ENCODE measurements at regions not wholly inside any gene's neighbourhood (a gene's known extent, or its start where the extent isn't known, plus 50 kb on each side); places are given as distances from the start of the nearest gene placed in this dataset.
"Not testable (repeated sequence)": the region's sequence is repeated elsewhere in the genome, so short reads cannot be mapped to it uniquely, and the experiment has no call there.

GRCh38 chr10:90180886-90181691 lies 479.7 kb downstream of the KIF20B start:
- DNase-seq (ENCODE audit: low read depth, low spot score), result no peak

GRCh38 chr10:90192825-90193224 lies 491.4 kb downstream of the KIF20B start:
- no peak for DNase-seq (ENCODE audit: low read depth, low spot score)

- no peak for DNase-seq (ENCODE audit: low read depth, low spot score)
Measured at GRCh38 chr10:90193240-90193985, 492.0 kb downstream of the KIF20B start.

- no peak for DNase-seq (ENCODE audit: low read depth, low spot score)
Measured at GRCh38 chr10:90195288-90195840, 494.0 kb downstream of the KIF20B start.

GRCh38 chr10:90197766-90198165 lies 496.4 kb downstream of the KIF20B start:
- no peak for DNase-seq (ENCODE audit: low read depth, low spot score)

- DNase-seq (ENCODE audit: low read depth, low spot score), result no peak
Measured at GRCh38 chr10:90199093-90199492, 497.7 kb downstream of the KIF20B start.

GRCh38 chr10:90199513-90199912 lies 498.1 kb downstream of the KIF20B start:
- no peak for DNase-seq (ENCODE audit: low read depth, low spot score)

- DNase-seq (ENCODE audit: low read depth, low spot score), result no peak
Measured at GRCh38 chr10:90204131-90204955, 503.0 kb downstream of the KIF20B start.

GRCh38 chr10:90204956-90205314 lies 503.5 kb downstream of the KIF20B start:
- no peak for DNase-seq (ENCODE audit: low read depth, low spot score)

- no peak for DNase-seq (ENCODE audit: low read depth, low spot score)
Measured at GRCh38 chr10:90205340-90205739, 503.9 kb downstream of the KIF20B start.

GRCh38 chr10:90213346-90213745 lies 512.0 kb downstream of the KIF20B start:
- no peak for DNase-seq (ENCODE audit: low read depth, low spot score)

- no peak for DNase-seq (ENCODE audit: low read depth, low spot score)
Measured at GRCh38 chr10:90218846-90219245, 517.5 kb downstream of the KIF20B start.

GRCh38 chr10:90222372-90222771 lies 521.0 kb downstream of the KIF20B start:
- no peak for DNase-seq (ENCODE audit: low read depth, low spot score)

- no peak for DNase-seq (ENCODE audit: low read depth, low spot score)
Measured at GRCh38 chr10:90222939-90223338, 521.5 kb downstream of the KIF20B start.

GRCh38 chr10:90224791-90225566 lies 523.6 kb downstream of the KIF20B start:
- DNase-seq (ENCODE audit: low read depth, low spot score), result no peak

- no peak for DNase-seq (ENCODE audit: low read depth, low spot score)
Measured at GRCh38 chr10:90226517-90226916, 525.1 kb downstream of the KIF20B start.

GRCh38 chr10:90227217-90227656 lies 525.8 kb downstream of the KIF20B start:
- peak; percentile 4 for DNase-seq (ENCODE audit: low read depth, low spot score)

GRCh38 chr10:90227786-90228185 lies 526.4 kb downstream of the KIF20B start:
- no peak for DNase-seq (ENCODE audit: low read depth, low spot score)

- no peak for DNase-seq (ENCODE audit: low read depth, low spot score)
Measured at GRCh38 chr10:90229486-90229885, 528.1 kb downstream of the KIF20B start.

- not testable (repeated sequence) for DNase-seq (ENCODE audit: low read depth, low spot score)
Measured at GRCh38 chr10:90233805-90234204, 532.4 kb downstream of the KIF20B start.

GRCh38 chr10:90245623-90246022 lies 544.2 kb downstream of the KIF20B start:
- no peak for DNase-seq (ENCODE audit: low read depth, low spot score)

All from activated naive CD8-positive, alpha-beta T cell treated with anti-CD3 and anti-CD28 coated beads, Interleukin-2, amount 50 U/mL, for 16 hours (primary cell).